ENCODE measurements at regions not wholly inside any gene's neighbourhood (a gene's known extent, or its start where the extent isn't known, plus 50 kb on each side); places are given as distances from the start of the nearest gene placed in this dataset.

GRCh38 chr15:37480482-37480881, 380.1 kb upstream of the MEIS2 start:
- Histone ChIP-seq H3K27ac (no peak overlapping the region), H3K9me3 (peaks cover 3% of the 10 kb centered on the region), H3K9ac (ENCODE audit: low read depth in 2 of 2, low read length in 2 of 2) (no peak overlapping the region), H3K4me1 (no peaks in the 10 kb centered on the region), H3K36me3 (no peaks in the 10 kb centered on the region), H3K4me3 (no peak overlapping the region), H3K27me3 (no peaks in the 10 kb centered on the region)
- TF ChIP-seq CTCF (IDR thresholded peaks at IDR 0.05) = no peak
- intact Hi-C loops (cut with DNase I) = no loop called here
- no peak for DNase-seq

GRCh38 chr15:37481126-37481525, 380.8 kb upstream of the MEIS2 start:
- Histone ChIP-seq H3K36me3 (no peaks in the 10 kb centered on the region), H3K9ac (ENCODE audit: low read depth in 2 of 2, low read length in 2 of 2) (no peak overlapping the region), H3K4me1 (no peaks in the 10 kb centered on the region), H3K4me3 (no peak overlapping the region), H3K9me3 (peaks cover 3% of the 10 kb centered on the region), H3K27ac (no peak overlapping the region), H3K27me3 (no peaks in the 10 kb centered on the region)
- intact Hi-C loops (cut with DNase I) = no loop called here
- no peak for DNase-seq
- TF ChIP-seq CTCF (IDR thresholded peaks at IDR 0.05) = no peak

GRCh38 chr15:37483779-37484178, 383.4 kb upstream of the MEIS2 start:
- Histone ChIP-seq H3K9me3 (peaks cover 3% of the 10 kb centered on the region), H3K4me1 (no peaks in the 10 kb centered on the region), H3K27ac (no peak overlapping the region), H3K27me3 (no peaks in the 10 kb centered on the region), H3K36me3 (no peaks in the 10 kb centered on the region), H3K9ac (ENCODE audit: low read depth in 2 of 2, low read length in 2 of 2) (no peak overlapping the region), H3K4me3 (no peak overlapping the region)
- intact Hi-C loops (cut with DNase I) = no loop called here
- DNase-seq = no peak
- no peak for TF ChIP-seq CTCF (IDR thresholded peaks at IDR 0.05)

- H3K27me3 ChIP-seq = no peaks in the 10 kb centered on the region
- no peak overlapping the region for H3K27ac ChIP-seq
- no peaks in the 10 kb centered on the region for H3K36me3 ChIP-seq
- no peak overlapping the region for H3K4me3 ChIP-seq
- no peak for DNase-seq
- TF ChIP-seq CTCF (IDR thresholded peaks at IDR 0.05) = no peak
- no peak overlapping the region for H3K9ac ChIP-seq (ENCODE audit: low read depth in 2 of 2, low read length in 2 of 2)
- H3K9me3 ChIP-seq = peaks cover 3% of the 10 kb centered on the region
- intact Hi-C loops (cut with DNase I) = no loop called here
- H3K4me1 ChIP-seq = no peaks in the 10 kb centered on the region
Measured at GRCh38 chr15:37485056-37485455, 384.7 kb upstream of the MEIS2 start.

GRCh38 chr15:37490707-37491106, 390.4 kb upstream of the MEIS2 start:
- no peak overlapping the region for H3K9ac ChIP-seq (ENCODE audit: low read depth in 2 of 2, low read length in 2 of 2)

More at GRCh38 chr15:37490707-37491106, 390.4 kb upstream of the MEIS2 start:
- H3K9me3 ChIP-seq = no peaks in the 10 kb centered on the region
- H3K27ac ChIP-seq = no peak overlapping the region
- H3K36me3 ChIP-seq = no peaks in the 10 kb centered on the region
- intact Hi-C loops (cut with DNase I) = no loop called here
- H3K4me3 ChIP-seq = no peak overlapping the region
- no peaks in the 10 kb centered on the region for H3K27me3 ChIP-seq
- TF ChIP-seq CTCF (IDR thresholded peaks at IDR 0.05) = no peak
- H3K4me1 ChIP-seq = no peaks in the 10 kb centered on the region
- DNase-seq = no peak
